Activated CD8-positive, alpha-beta memory T cell treated with anti-CD3 and anti-CD28 coated beads, Interleukin-2, amount 50 U/mL, for 24 hours (primary cell): ENCODE measurements at regions not wholly inside any gene's neighbourhood (a gene's known extent, or its start where the extent isn't known, plus 50 kb on each side); places are given as distances from the start of the nearest gene placed in this dataset.

ENCODE experiments used
- DNase-seq: peaks from one replicate; pipeline ENCODE4 v3.0.0-alpha.2; 2020; ENCODE audit errors: extremely low read depth

DNA sequence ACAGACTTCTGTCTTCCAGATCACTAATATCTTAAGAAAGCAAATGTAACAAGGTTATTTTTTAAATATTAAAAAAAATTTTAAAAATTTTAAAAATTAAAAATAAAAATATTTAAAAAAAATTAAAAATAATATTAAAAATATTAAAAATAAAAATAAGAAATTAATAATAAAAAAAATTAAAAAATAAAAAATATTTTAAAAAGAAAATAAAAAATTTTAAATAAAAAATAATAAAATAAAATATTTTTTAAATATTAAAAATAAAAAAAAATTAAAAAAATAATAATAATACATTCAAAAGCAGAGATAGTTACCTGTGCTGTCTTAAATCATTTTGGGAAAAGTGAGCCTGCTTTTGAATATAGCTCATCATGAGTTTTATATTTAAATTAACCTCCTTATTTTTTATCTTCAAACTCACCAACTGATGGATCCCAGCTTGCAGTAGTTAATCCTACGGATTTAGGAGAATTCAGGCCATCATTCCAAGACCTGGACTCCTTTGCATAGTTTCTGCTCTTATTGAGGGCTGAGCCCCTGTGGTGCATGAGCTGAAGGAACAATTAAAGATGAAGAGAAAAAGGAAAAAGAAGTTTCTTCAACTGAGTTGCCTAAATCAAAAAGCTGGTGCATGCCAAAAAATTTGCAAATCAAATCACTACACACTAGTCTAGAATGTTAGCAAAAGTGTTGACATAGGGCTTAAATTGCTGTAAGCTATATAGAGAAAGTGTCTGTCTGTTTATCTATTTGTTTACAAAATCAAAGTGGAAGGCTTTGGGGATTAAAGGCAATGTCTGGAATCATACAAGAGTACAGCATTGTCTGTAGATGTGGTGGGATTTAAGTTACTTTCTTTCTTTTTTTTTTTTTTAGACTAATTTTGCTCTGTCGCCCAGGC lies 50.5 kb upstream of the ZNF438 start:
- no peak for DNase-seq

DNA sequence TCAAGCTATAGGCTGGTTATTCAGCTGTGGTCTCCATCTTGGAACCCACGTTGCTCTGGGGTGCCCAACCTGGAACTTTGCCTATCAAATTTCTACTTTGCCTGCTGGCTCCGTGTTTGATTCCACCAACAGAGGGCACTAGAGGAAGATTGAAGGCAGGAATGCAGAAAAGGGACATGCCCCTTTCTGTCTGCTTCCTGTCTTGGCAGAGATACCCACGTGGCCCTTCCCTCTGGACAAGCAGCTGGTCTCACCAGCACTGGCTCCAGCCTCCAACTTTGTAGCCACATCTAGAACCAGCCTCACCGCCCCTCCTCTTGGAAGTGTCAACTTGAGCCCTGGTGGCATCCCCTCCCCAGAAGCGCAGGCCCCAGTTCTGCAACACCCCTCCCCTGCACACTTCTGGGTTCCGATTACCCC lies 52.1 kb upstream of the ZNF438 start:
- peak; percentile 19 for DNase-seq

DNA sequence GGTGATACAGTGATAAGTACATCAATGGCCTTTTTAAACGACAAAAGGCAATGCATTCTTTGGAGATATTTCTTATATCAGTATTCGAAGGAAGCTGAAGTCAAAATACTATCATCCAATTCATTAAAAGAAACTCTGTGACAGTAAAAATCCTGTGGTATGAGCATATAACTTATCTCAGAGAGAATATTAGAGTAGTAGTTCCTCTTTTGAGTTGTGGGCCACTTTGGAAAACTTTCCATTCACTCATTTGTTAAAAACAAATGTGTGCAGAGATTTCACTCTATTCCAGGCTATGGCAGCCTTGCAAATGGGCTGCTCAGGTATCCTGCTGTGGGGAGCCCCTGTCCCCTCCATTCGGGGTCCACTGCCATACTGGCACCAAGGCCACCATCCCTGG lies 55.3 kb upstream of the ZNF438 start:
- DNase-seq: no peak

DNA sequence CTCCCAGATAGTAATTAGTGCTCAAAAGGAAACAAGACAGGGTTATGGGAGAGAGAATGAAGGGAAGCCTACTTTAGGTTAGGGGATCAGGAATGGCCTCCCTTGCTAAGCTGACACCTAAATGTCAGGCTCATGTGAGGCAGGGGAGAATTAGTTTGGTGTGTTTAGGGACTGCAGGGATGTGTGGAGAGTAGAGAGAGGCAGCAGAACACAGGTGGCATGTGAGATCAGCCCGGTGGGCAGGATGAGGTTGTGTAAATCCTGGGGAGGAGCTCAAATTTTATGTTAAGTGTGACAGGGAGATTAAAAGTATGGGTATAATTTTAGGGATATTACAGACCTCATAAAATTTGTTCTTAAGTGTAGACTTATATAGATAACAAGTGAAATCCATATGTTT lies 56.2 kb upstream of the ZNF438 start:
- DNase-seq: no peak

DNA sequence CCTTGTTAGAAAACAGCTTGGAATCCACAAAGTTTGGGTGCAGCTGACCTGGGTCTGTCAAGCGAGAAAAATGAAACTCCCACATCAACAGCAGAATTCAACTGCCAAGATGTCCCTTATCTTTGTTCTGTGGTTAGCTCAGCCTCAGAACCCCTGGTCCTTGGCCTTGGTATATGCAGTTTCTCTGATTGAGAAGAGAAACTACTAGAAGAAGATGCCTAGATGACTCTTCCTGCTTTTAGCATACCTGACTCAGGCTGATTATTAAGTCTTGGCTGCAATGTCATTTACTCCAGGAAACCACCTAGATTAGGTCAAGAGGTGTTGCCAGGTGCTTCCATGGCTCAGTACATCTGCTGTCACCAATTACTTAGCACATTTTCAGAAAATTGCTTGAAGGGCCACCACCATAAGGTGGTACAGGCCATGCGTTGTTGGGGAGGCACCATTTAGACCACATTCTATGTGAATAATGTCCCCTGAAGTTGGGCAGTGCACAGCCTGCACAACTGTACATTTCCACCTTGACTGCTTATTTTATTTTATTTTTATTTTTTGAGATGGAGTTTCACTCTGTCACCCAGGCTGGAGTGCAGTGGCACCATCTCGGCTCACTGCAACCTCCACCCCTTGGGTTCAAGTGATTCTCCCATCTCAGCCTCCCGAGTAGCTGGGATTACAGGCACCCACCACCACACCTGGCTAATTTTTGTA lies 59.4 kb upstream of the ZNF438 start:
- DNase-seq: no peak

DNA sequence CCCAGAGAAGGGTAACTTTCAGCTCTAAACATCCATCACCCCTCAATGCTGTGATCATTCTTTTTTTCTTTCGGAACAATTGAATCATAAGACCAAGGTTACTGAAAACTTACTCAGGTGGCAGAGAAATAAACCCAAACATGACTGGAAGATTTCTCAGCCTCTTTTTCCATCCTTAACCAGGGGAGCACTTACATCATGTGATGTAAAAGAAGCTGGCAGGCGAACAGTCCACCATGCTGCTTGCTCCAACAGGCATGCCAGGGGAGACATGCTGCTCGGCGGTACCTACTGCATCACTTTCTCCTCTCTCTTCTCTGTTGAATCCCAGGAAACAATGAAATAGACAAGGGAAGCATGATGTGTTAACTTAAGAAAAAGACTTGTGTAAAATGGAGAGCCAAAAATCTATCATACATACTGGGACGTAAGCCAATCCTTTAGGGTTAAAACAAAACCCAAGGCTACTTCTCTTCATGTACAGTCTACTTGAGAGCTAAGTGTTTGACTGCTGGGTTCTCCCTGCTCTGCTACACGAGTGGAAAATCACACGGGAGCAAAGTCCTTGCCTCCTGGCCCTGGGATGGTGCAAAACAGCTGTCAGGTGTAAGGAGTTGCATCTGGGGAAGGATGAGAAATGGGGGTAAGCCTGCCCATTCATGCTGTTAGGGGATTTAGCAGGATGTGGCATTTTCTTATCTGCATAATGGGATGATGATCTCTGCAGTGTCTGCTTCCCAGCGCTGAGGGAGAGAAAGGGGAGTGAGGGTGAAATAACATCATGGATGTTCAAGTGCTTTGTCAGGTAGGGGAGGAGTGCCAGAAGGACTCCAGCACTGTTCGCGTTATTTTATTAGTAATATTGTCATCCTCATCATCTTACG lies 64.3 kb upstream of the ZNF438 start:
- DNase-seq: no peak

DNA sequence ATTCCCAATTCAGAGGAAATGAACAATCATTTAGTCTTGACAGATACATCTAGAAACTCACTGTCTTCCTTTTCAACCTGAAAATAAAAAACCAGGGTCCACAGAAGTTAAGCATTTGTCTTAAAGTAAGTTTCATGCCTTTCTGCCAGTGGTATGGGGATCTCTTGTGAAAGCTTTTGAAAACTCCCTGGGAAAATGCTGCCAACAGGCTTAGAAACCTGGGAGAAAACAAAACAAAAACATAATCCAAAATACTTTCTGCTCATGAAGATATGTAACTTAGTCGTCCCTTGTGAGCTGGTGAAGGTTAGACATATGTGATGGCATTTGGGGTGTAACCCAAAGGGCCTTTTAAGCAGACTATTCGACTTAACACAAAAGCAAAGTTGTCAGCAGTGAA lies 66.4 kb upstream of the ZNF438 start:
- DNase-seq: no peak

DNA sequence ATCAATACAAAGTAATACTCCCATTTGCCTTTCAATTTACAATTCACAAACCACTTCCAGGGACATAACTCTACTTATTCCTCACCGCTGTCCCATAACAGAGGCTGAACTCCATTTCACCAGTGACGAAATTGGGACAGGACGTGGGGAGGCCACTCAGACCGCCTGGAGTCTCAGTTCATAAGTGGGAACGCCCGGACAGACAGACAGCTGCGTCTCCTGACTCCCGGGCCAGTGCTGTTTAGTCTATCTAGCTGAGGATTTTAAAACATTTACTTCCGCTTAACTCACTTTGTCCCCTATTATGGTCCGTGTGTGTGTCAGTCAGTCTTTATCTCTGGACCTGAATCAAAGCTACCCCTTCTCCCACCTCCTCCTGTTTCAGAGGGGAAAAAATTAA lies 67.4 kb upstream of the ZNF438 start:
- no peak for DNase-seq

DNA sequence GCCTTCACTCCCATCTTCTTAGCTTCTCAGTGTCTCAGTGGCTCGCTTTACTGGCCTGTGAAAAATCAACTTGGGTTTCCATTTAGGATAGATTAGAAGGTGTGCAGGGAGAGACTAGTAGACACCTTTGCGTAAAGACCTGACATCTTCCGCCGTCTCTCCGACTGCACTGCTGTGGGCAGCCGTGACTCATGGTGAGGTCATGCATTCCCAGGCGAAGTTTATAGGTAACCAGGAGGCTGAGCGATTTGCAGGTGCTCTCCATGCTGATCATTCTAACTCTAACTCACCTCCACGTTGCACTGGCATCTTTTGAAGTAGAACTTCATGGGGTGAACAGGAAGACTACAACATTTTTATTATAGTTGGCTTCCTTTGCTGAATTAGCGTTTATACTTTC lies 68.0 kb upstream of the ZNF438 start:
- DNase-seq: no peak

DNA sequence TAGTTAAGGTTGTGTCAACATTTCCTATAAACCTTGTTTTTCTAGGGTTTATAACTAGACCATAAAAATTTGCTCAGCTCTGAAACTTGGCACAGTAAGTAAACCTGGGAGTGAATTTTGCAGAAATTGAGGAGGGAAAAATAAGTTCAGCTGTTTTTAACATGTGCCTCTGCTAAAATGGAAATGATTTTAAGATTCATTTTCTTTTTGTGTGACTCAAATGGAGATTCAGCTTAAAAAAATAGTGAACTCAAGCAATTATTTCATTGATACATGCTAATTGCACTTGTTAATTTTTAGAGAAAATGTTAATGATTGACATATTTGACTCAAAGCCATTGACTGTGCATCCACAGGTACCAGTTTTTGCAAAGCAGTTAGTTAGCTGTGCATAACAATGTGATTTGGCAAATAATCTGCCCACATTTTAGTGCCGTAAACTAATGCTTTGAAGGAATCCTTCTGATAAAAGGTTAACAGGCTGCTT lies 68.5 kb upstream of the ZNF438 start:
- no peak for DNase-seq

DNA sequence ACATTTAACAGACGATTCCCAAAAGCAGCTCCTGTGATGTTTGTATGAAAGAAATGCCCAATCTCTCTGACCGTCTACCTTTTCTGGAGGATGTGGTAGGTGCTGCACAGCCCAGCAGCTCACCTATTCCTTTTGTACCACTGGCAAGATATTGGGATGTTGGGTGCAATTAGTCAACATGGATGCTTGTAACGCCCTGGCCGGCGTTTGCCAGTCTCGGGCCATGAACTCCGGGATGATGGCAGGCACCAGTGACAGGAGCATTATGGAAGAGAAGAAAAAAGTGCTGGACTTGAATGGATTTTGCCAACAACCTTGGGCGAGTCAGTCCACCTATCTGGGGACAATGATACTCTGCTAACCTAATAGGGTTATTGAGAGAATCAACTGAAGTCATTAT lies 69.0 kb upstream of the ZNF438 start:
- no peak for DNase-seq

DNA sequence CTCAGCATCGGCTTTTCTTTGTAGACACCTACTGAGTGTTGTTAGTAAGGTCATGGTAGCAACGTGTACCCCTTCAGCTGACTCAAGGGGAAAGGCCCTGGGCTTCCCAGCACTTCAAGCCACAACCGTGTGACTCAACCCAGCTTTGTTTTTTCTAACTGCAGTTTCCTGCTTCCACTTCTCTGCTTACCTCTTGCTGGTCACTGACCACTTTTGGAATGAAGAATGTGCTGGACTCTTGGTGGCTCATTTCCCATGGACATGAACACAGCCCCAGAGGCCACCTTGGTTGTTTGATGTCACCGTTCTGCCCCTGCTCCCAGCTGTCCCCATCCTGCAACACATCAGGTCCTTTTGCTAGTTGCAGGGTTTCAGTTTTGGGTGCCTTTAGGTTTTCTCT lies 69.5 kb upstream of the ZNF438 start:
- DNase-seq: peak; percentile 48

DNA sequence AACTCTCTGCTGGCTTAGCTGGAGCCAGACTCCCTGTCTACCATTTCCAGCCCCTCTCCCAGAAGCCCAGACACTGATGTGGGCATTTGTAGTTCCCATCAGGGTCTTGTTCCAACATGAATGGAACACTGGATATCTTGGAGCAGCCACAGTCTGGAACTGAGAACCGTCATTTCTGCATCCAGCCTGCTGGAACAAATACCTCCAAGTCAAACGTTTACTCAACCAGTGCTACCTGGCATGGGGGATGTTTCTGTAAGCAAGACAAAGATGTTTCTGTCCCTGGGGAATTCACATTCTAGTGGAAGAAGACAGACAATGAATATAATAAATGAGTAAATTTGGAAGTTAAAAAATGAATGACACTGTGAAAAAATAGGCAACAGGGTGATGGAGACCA lies 70.8 kb upstream of the ZNF438 start:
- DNase-seq: no peak

DNA sequence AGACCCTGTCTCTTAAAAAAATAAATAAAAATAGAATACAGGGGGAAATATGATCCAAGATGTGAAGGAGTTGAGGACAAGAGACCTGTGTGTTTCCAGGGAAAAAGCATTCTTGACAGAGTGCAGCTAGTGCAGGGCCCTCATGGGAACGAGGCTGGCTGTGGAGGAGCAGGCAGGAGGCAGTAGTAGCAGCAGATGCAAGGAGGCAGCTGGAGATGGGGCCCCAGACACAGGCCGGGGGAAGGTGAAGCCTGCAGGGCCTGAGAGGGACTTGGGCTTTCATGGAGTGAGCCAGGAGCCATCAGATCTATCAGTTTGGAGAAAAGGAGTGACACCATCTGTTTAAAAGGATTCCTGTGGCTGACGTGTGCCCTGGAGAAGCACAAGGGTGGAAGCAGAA lies 71.4 kb upstream of the ZNF438 start:
- DNase-seq: no peak

DNA sequence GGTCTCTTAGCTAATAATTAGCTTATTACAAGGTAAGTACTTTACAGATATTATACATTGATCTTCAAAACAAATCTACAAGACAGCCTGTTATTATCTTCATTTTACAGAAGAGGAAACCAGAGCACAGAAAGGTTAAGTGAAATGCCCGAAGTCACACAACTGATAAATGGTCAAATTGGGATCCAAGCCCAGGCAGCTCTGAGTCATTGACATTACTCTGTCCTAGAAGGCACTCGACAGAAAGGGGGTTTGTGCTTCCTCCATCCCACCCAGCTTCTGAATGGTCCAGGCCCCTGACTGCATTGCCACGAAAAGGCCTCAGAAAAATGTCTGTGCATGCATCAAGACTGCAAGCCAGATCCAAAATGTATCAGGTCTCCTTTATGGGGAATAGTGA lies 81.3 kb upstream of the ZNF438 start:
- DNase-seq: no peak

DNA sequence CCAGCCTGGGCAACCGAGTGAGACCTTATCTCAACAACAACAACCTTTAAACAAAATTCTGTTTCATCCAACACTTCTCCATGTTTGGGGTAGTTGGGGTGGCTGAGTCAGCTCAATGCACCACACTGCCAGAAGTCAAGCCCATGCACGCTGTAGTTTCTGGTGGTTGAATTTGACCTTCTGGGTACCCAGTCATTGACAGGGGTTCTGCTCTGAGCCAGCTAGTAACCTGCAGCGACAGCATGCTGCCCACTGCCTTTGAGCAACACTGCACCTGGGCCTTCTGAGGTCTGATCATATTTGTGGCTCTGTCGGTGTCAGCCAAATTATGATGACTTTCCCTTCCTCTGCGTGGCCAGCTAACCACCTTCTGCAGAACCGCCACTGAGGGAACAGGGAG lies 84.6 kb upstream of the ZNF438 start:
- DNase-seq: no peak

DNA sequence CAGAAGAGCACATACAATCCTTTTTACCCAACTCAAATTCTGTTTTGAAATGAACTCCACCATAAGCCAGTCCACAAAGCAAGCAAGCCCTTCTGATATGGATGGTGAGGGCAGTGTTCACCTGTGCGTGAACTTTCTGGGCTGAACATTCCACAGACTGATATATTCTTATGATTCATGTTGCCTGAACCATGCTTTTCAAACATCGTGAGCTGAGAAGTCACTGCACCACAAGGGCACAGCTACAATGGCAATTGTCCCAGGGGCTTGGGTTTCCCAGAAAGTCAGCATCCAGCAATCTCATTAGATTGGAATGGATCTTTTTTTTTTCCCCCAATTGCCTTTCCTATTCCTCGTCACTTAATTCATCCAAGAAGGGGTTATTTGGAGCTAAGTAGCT lies 86.9 kb upstream of the ZNF438 start:
- DNase-seq: no peak

DNA sequence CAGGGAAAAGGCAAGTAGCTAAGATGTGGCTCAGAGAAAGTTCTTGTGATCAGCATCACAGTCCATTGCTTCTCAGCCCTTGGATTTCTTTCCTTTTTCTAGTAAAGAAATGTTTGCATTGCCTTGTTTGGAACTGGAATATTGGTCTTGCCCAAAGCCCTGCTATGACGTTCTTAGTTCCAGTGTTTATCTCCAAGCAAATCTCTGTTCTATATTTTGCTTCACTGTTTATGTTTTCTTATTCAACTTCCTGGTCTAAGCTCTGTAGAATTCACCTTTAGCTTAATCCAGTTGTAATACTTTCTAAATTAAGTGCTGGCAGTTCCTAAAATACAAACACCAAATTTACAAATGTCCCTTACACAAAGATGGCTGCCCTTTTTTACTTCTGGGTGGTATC lies 88.7 kb upstream of the ZNF438 start:
- no peak for DNase-seq

DNA sequence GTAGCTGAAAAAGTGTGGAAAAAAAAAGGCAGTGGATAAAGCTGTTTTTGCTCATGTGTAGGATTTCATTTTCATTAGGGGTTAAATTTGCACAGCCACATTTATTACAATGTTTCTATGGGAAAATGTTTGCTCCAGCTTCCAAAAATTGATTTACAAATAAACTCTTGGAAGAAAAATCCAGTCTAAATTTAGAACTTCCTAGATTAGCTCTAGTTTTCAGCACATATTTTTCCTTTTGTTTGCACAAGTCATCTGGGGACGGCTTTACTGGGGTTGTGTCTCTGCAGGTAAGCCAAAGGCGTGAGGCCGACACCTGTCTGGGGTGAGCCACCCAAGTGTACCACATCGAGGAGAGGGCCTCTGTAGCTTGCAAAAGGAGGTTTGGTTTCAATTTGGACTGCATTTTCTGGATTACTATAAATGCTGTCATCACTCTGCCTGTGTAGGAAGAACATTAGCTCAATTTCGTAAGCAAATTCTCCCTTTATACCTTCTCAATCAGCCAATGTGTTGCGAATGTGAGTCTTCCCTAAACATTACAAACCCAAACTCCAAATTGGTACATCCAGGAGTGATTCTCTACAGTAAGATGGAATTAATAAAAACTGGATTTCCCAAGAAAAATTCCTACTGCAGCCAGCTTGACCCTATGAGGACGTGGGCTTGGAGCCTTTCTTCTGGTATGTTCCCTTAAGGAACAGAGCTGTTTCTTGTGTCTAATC lies 89.5 kb upstream of the ZNF438 start:
- no peak for DNase-seq

DNA sequence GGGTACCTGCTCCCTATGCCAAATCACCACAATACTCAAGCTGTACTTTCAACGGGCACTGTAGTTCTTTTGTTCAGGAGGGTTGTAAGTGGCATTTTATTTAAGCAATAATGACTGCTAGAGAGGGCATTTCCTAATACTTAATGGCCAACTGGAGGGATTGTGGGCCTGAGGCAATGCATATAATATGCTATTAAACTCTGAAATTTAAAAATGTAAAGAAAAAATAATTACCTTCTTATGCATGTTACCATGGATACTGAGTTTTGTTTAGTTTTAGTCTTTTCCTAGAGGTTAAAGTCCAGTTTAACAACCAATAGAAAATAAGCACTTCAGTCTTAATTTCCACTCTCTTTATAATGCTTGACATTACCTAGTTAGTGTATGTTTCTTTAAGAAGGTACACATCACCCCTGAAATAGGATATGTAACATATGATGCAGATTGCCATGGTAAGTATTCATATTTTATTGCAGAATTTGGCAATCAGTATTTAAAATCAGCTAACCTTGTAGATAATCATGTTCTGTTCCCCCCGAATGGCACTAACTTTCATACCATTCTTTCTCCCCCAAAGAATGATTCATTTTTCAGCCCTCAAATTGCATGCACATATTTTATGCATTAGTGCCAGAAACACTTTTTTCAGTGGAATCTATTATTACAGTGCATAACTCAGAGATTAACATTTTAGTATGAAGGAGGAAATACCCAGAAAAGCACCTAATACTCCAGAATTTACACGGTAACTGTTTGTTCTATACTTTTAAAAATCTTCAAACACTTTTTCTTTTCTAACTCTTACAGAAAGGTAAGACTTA lies 90.3 kb upstream of the ZNF438 start:
- DNase-seq: no peak

DNA sequence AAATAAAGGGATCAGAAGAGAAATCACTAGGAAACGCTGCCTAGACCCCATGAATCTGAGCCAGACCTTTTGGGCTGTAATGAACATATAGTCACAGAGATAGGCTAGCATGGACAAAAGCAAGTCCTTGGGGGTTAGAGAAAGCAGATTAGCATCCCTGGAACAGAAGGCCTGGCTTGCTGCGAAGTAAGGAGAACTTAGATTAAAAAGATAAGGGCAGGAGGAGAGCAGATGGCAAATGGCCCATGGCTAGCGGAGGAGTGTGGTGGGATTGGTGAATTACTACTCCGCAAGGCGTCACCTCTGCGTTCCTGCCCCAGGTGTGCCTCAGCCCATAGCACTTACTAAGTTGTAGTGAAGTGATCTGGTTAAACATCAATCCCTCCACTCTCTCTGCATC lies 92.3 kb upstream of the ZNF438 start:
- no peak for DNase-seq
